NT2/D1 (cell line): ENCODE measurements at regions not wholly inside any gene's neighbourhood (a gene's known extent, or its start where the extent isn't known, plus 50 kb on each side); places are given as distances from the start of the nearest gene placed in this dataset.

Experiments used
- DNase-seq: peaks from one replicate; pipeline ENCODE4 v3.0.0-alpha.2; 2011; ENCODE audit warnings: low read depth, low spot score
- H3K27me3 ChIP-seq: 2 replicates; pipeline ENCODE4 v1.6.0; 2011; ENCODE audit warnings: mild to moderate bottlenecking; ENCODE audit not compliant: insufficient read length, insufficient read depth
- H3K36me3 ChIP-seq: 2 replicates; pipeline ENCODE4 v1.6.1; 2011; ENCODE audit warnings: mild to moderate bottlenecking, low read length, mixed read lengths; ENCODE audit not compliant: insufficient read depth, insufficient read length
- H3K4me1 ChIP-seq: 2 replicates; pipeline ENCODE4 v1.5.1; 2011; ENCODE audit not compliant: insufficient read depth, insufficient read length
- H3K4me3 ChIP-seq: 2 replicates; pipeline ENCODE4 v1.5.1; 2011; ENCODE audit warnings: low read depth; ENCODE audit not compliant: insufficient read length
- H3K9ac ChIP-seq: 2 replicates; pipeline ENCODE4 v1.6.0; 2011; ENCODE audit warnings: low read depth; ENCODE audit not compliant: insufficient read length
- H3K9me3 ChIP-seq: 2 replicates; pipeline ENCODE4 v1.5.1; 2011; ENCODE audit warnings: mild to moderate bottlenecking, low read length; ENCODE audit not compliant: insufficient read depth
- SUZ12 ChIP-seq: IDR thresholded peaks from 2 replicates; pipeline ENCODE4 v1.6.1; 2011; ENCODE audit not compliant: insufficient read length, insufficient read depth; ENCODE audit errors: extremely low read depth
- YY1 ChIP-seq: IDR thresholded peaks from 2 replicates; pipeline ENCODE4 v1.6.1; 2011; ENCODE audit not compliant: insufficient read length, insufficient read depth
- ZNF274 ChIP-seq: IDR thresholded peaks from 2 replicates; pipeline ENCODE4 v1.6.1; 2011; ENCODE audit warnings: mild to moderate bottlenecking, low read depth, low read length

DNA sequence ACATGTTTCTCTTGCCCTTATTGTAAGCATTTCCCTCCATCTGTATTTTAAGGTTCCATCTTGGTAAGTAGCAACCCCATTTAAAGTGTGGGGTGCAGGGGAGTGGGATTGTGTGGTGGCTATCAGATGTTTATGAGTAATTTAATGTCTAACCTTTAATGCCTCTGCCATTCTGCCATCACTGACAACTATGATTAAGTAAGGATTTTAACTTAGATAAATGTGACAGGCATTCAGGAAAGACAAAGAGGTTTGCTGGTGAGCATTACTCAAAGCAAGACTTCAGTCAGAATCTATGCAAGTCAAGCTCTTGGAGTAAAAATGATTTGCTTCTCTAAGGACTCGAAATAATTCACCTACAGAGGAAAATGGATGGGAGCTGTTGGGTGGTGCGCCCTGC, 143.0 kb downstream of the NXNL2 start:
- TF ChIP-seq YY1 (no peak), ZNF274 (no peak), SUZ12 (no peak)
- Histone ChIP-seq H3K36me3 (no peaks in the 10 kb centered on the region), H3K9ac (no peak overlapping the region), H3K4me3 (no peak overlapping the region), H3K9me3 (no peaks in the 10 kb centered on the region), H3K27me3 (no peaks in the 10 kb centered on the region), H3K4me1 (peaks cover 6% of the 10 kb centered on the region)
- DNase-seq = no peak

DNA sequence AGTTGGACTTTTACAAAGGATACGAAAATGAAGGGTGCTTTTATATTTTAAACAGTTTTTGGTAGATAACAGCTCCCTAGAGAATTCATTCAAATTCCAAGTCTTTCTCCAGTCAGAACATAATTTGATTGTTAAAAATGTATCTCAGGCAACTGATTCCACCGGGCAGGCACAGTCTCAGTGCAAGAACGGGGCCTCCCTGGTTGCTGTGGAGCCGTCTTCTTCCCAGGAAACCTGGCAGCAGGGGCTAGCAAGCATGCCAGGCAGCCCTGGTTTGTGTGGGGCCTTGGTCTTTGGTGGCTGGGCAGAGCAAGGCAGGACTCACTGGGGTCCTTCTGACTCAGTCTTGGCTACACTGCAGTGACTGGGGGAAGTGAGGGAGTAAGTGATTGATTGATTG, 143.5 kb downstream of the NXNL2 start:
- Histone ChIP-seq H3K9me3 (no peaks in the 10 kb centered on the region), H3K4me3 (no peak overlapping the region), H3K27me3 (no peaks in the 10 kb centered on the region), H3K36me3 (no peaks in the 10 kb centered on the region), H3K4me1 (peaks cover 9% of the 10 kb centered on the region), H3K9ac (no peak overlapping the region)
- no peak for DNase-seq
- TF ChIP-seq ZNF274 (no peak), YY1 (no peak), SUZ12 (no peak)

DNA sequence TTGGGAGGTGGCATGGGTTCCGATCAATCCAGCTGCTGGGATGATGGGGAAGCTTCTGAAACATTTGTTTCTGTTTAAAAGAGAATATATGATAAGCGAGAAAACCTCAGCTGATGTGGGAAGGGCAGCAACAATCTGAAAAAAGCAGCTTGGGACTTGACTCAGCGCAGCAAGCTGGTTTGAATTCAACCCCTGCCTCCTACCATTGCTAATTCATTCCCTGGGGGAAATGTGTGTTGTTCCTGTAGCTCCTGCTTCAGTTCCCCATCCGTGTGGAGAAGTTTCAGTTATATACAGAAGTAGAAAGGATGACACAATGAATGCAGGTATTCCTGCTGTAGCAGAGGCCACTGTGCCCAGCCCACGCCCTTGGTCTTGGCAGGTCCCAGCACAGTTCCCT, 145.1 kb downstream of the NXNL2 start:
- H3K36me3 ChIP-seq = no peaks in the 10 kb centered on the region
- H3K9me3 ChIP-seq = no peaks in the 10 kb centered on the region
- H3K9ac ChIP-seq = no peak overlapping the region
- no peak overlapping the region for H3K4me3 ChIP-seq
- TF ChIP-seq YY1 (no peak), ZNF274 (no peak), SUZ12 (no peak)
- no peak for DNase-seq
- H3K4me1 ChIP-seq = peaks cover 12% of the 10 kb centered on the region
- no peaks in the 10 kb centered on the region for H3K27me3 ChIP-seq

DNA sequence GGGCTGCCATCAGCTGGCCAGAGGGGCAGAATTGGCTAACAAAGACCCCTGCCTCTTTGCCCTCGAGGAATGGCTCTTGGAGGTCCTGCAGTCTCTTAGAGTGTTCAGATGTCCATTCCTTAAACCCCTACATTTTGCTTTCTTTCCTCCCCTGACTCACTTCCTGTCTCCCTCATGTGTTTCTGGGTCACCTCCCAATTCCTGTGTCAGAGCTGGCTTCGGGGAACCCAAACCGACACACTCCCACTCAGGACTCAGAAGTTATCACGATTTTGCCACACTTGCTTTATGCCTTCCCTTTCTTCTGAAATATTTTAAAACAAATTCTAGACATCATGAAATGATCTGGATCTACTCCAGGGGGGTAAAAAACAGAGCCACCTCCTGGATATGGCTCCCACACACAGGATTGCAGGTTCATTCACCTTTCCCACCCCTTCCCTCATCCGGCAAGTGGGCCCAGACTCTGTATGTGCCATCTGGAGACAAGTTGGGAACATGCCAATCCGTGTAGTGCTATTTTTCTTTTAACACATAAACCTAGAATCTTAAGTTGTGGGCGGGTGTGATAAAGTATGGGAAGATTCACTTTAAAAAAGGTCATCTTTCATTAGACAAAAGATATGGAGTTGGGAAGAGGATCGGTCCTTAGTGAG, 145.7 kb downstream of the NXNL2 start:
- no peak for DNase-seq
- no peaks in the 10 kb centered on the region for H3K27me3 ChIP-seq
- no peaks in the 10 kb centered on the region for H3K9me3 ChIP-seq
- TF ChIP-seq ZNF274 (no peak), SUZ12 (no peak), YY1 (no peak)
- no peaks in the 10 kb centered on the region for H3K36me3 ChIP-seq
- H3K4me3 ChIP-seq = no peak overlapping the region
- H3K9ac ChIP-seq = no peak overlapping the region
- peaks cover 12% of the 10 kb centered on the region for H3K4me1 ChIP-seq

DNA sequence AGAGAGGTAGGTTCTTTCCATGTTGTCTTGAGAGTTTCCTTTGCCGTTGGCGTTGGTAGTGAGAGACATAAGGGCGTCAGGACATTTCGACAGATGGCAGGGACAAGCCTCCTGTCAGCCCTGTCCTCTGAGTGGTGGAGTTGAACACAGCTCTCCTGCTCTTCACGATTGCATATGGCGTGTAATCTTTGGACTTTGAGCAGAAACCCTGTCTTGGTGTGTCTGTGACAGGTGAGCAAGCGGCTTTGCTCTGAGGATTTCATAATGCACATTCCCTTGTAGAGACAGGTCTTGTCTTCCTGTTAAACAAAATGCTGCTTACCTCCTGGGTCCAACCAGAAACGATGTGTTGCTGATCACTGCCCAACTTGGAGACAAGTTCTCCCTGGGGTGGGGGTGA, 146.5 kb downstream of the NXNL2 start:
- Histone ChIP-seq H3K27me3 (no peaks in the 10 kb centered on the region), H3K9ac (no peak overlapping the region), H3K36me3 (no peaks in the 10 kb centered on the region), H3K4me1 (peaks cover 12% of the 10 kb centered on the region), H3K4me3 (no peak overlapping the region), H3K9me3 (no peaks in the 10 kb centered on the region; the same call in 1 of the 2 replicates)
- no peak for TF ChIP-seq ZNF274
- no peak for DNase-seq

DNA sequence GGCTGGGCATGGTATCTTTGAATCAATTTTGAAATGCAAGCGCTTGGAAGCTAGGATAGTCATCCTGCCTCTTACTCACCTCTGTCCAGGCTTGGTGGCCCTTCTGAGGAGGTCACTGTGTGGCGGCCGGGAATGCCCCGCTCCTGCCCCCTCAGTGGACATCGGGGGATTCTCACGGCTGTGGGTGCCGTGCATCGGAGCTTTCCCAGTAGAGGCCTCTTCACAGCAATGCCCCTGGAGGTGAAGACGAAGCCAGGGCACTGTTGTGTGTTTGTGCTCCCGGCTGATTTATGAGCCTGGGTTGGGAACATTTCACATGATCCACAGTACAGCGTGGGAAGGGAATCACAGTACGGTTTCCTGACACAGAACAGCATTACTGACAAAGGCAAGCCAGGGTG, 147.5 kb downstream of the NXNL2 start:
- no peaks in the 10 kb centered on the region for H3K36me3 ChIP-seq
- peaks cover 12% of the 10 kb centered on the region for H3K4me1 ChIP-seq
- H3K27me3 ChIP-seq = no peaks in the 10 kb centered on the region
- DNase-seq = no peak
- no peak for TF ChIP-seq YY1
- no peak for TF ChIP-seq ZNF274
- no peak for TF ChIP-seq SUZ12
- H3K4me3 ChIP-seq = no peak overlapping the region
- peak overlapping the region; percentile 21 for H3K9ac ChIP-seq
- no peaks in the 10 kb centered on the region; the same call in 1 of the 2 replicates for H3K9me3 ChIP-seq

DNA sequence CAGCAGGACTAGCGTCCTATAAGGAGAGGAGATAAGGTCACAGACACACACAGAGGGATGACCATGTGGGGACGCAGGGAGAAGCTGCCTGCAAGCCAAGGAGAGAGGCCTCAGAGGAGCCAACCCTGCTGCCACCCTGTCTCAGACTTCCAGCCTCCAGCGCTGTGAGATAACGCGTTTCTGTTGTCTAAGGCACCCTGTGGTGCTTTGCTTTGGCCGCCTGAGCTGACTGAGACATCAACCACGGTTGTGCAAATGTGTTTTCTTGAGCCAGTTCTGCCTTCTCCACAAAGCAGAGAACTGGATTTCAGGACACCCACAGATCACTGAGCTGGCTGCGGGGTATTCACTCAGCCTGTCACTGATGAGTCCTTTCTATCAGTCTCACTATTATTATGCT, 149.1 kb downstream of the NXNL2 start:
- Histone ChIP-seq H3K9me3 (peaks cover under 1% of the 10 kb centered on the region; the same call in 1 of the 2 replicates), H3K9ac (no peak overlapping the region), H3K36me3 (no peaks in the 10 kb centered on the region), H3K27me3 (no peaks in the 10 kb centered on the region), H3K4me1 (peaks cover 12% of the 10 kb centered on the region), H3K4me3 (no peak overlapping the region)
- no peak for DNase-seq
- TF ChIP-seq YY1 (no peak), ZNF274 (no peak), SUZ12 (no peak)

DNA sequence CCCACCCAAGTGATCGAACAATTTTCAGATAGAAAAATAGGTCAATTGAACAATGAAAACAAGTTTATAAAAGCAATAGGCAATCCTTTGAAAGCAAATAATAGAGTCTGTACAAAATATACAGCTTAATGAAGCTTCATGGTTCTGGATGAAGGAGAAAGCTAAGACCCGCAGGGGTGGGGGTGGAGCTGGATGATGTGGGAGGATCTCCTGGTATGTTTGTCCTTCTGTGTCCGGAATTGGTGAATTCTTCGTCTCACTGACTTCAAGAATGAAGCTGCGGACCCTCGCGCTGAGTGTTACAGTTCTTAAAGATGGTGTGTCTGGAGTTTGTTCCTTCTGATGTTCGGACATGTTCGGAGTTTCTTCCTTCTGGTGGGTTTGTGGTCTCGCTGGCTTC, 149.9 kb downstream of the NXNL2 start:
- no peak overlapping the region for H3K9ac ChIP-seq

More for the DNA sequence above, 149.9 kb downstream of the NXNL2 start:
- peaks cover 9% of the 10 kb centered on the region for H3K9me3 ChIP-seq
- TF ChIP-seq YY1 (no peak), ZNF274 (no peak), SUZ12 (no peak)
- no peaks in the 10 kb centered on the region for H3K27me3 ChIP-seq
- H3K4me1 ChIP-seq = peaks cover 12% of the 10 kb centered on the region
- H3K36me3 ChIP-seq = no peaks in the 10 kb centered on the region
- no peak for DNase-seq
- no peak overlapping the region for H3K4me3 ChIP-seq
